Prostate gland (tissue), 2 donors: ENCODE measurements at regions not wholly inside any gene's neighbourhood (a gene's known extent, or its start where the extent isn't known, plus 50 kb on each side); places are given as distances from the start of the nearest gene placed in this dataset.
"Not testable (repeated sequence)": the region's sequence is repeated elsewhere in the genome, so short reads cannot be mapped to it uniquely, and the experiment has no call there.

Experiments used
- DNase-seq: peaks from one replicate; pipeline ENCODE4 v3.0.0-alpha.2; 2019; ENCODE audit warnings: low spot score
- H3K27ac ChIP-seq, 2 donors: fragments of 200-600 bp; sonication (generic); 2 replicates each; pipeline ENCODE4 v1.5.1; 2017 to 2019
- H3K27me3 ChIP-seq: fragments of 200-600 bp; sonication (generic); replicated peaks from 2 replicates; pipeline ENCODE4 v1.5.1; 2019; ENCODE audit not compliant: insufficient read depth
- H3K36me3 ChIP-seq, 2 donors: fragments of 200-600 bp; sonication (generic); 1 replicate in 1 of 2; 2 replicates in 1 of 2; pipeline versions ENCODE4 v1.5.1 to v1.8.1; 2017 to 2019
- H3K4me1 ChIP-seq: fragments of 200-600 bp; sonication (generic); replicated peaks from 2 replicates; pipeline ENCODE4 v1.5.1; 2019
- H3K4me3 ChIP-seq, 2 donors: fragments of 200-600 bp; sonication (generic); 2 replicates each; pipeline ENCODE4 v1.5.1; 2017 to 2019
- H3K9me3 ChIP-seq: fragments of 200-600 bp; sonication (generic); 2 replicates; pipeline ENCODE4 v1.5.1; 2017
- CTCF ChIP-seq, 4 experiments: fragments of 200-600 bp in 2 of 4; fragments of 450-650 bp in 2 of 4; sonication (generic) in 2 of 4; IDR thresholded peaks; 1 replicate in 3 of 4; 2 replicates in 1 of 4; pipeline ENCODE4 v1.5.1; 2016 to 2019; ENCODE audit warnings: antibody characterized with exemption in 4 of 4, mild to moderate bottlenecking in 2 of 4, moderate library complexity in 2 of 4
- POLR2A ChIP-seq: fragments of 450-650 bp; IDR thresholded peaks from one replicate; pipeline ENCODE4 v1.6.1; 2016; ENCODE audit warnings: antibody characterized with exemption, mild to moderate bottlenecking
- POLR2AphosphoS5 ChIP-seq: sonication (generic); formaldehyde crosslinking; IDR thresholded peaks from one replicate; pipeline ENCODE4 v1.6.1; 2017; ENCODE audit warnings: antibody characterized with exemption
- WGBS: methylation state at CpG from one replicate; pipeline ENCODE4 v1.1.5; 2018; 5-methylcytosine and 5-hydroxymethylcytosine counted together
- intact Hi-C: fragments of 100-400 bp; cut with DNase I; formaldehyde crosslinking; loops from one replicate; pipeline ENCODE4 v1.14.2; 2022

GRCh38 chr1:143680304-143680703 is 291.5 kb downstream of the FAM72C start:
- H3K4me3 ChIP-seq = no peak overlapping the region
- TF ChIP-seq CTCF (IDR thresholded peaks at IDR 0.05) (no peak), POLR2A (no peak), POLR2AphosphoS5 (no peak)

GRCh38 chr1:143672983-143673382 is 298.8 kb downstream of the FAM72C start:
- H3K27me3 ChIP-seq = no peaks in the 10 kb centered on the region
- DNase-seq = no peak
- intact Hi-C loops = no loop called here
- TF ChIP-seq POLR2AphosphoS5 = no peak
- no peak for TF ChIP-seq POLR2A
- TF ChIP-seq CTCF (IDR thresholded peaks at IDR 0.05) = no peak
- no peaks in the 10 kb centered on the region for H3K36me3 ChIP-seq
- no peaks in the 10 kb centered on the region for H3K4me1 ChIP-seq
- H3K4me3 ChIP-seq = no peak overlapping the region
- H3K27ac ChIP-seq = no peak overlapping the region
- H3K9me3 ChIP-seq = no peaks in the 10 kb centered on the region
- WGBS = 88% methylated on average over 2 of the region's 2 CpGs

More at GRCh38 chr1:143680304-143680703, 291.5 kb downstream of the FAM72C start:
- WGBS = 90% methylated on average over 14 of the region's 14 CpGs
- intact Hi-C loops = no loop called here
- Histone ChIP-seq H3K27me3 (no peaks in the 10 kb centered on the region), H3K9me3 (no peaks in the 10 kb centered on the region), H3K27ac (no peak overlapping the region), H3K4me1 (no peaks in the 10 kb centered on the region), H3K36me3 (no peaks in the 10 kb centered on the region)
- no peak for DNase-seq

GRCh38 chr1:143667730-143668129 is 304.1 kb downstream of the FAM72C start:
- H3K9me3 ChIP-seq = no peaks in the 10 kb centered on the region
- H3K27ac ChIP-seq = no peak overlapping the region
- H3K27me3 ChIP-seq = no peaks in the 10 kb centered on the region
- H3K4me1 ChIP-seq = no peaks in the 10 kb centered on the region
- no peak for TF ChIP-seq CTCF (IDR thresholded peaks at IDR 0.05)
- no peak for TF ChIP-seq POLR2AphosphoS5
- TF ChIP-seq POLR2A = no peak
- no peak for DNase-seq
- 31% methylated on average over 18 of the region's 24 CpGs for WGBS
- no peaks in the 10 kb centered on the region for H3K36me3 ChIP-seq
- intact Hi-C loops = no loop called here
- no peak overlapping the region for H3K4me3 ChIP-seq

- WGBS = 57% methylated on average over 8 of the region's 8 CpGs
- intact Hi-C loops = no loop called here
- H3K4me1 ChIP-seq = no peaks in the 10 kb centered on the region
- TF ChIP-seq POLR2AphosphoS5 (no peak), POLR2A (no peak)
- H3K9me3 ChIP-seq = no peaks in the 10 kb centered on the region
- no peak for DNase-seq
- H3K27ac ChIP-seq = no peak overlapping the region
- H3K36me3 ChIP-seq = no peaks in the 10 kb centered on the region
- H3K27me3 ChIP-seq = no peaks in the 10 kb centered on the region
- H3K4me3 ChIP-seq = no peak overlapping the region
Measured at GRCh38 chr1:143666851-143667250, 304.9 kb downstream of the FAM72C start.

- TF ChIP-seq POLR2AphosphoS5 (no peak), POLR2A (no peak), CTCF (IDR thresholded peaks at IDR 0.05) (no peak)
- intact Hi-C loops = no loop called here
- no peaks in the 10 kb centered on the region for H3K36me3 ChIP-seq
- H3K9me3 ChIP-seq = no peaks in the 10 kb centered on the region
- no peak for DNase-seq
- no peak overlapping the region for H3K27ac ChIP-seq
- 50% methylated on average over 9 of the region's 9 CpGs for WGBS
- no peaks in the 10 kb centered on the region for H3K27me3 ChIP-seq
- H3K4me3 ChIP-seq = no peak overlapping the region
- H3K4me1 ChIP-seq = no peaks in the 10 kb centered on the region
Measured at GRCh38 chr1:143665606-143666005, 306.2 kb downstream of the FAM72C start.

- H3K36me3 ChIP-seq, intact Hi-C loops, DNase-seq, H3K27ac ChIP-seq, H3K4me3 ChIP-seq, H3K9me3 ChIP-seq, H3K4me1 ChIP-seq, H3K27me3 ChIP-seq: not testable (repeated sequence)
- WGBS = 51% methylated on average over 2 of the region's 2 CpGs
Measured at GRCh38 chr1:143663056-143663455, 308.7 kb downstream of the FAM72C start.
